Activated CD4-positive, CD25-positive, alpha-beta regulatory T cell treated with anti-CD3 and anti-CD28 coated beads, Interleukin-2, amount 50 U/mL, for 72 hours (primary cell): ENCODE measurements at regions not wholly inside any gene's neighbourhood (a gene's known extent, or its start where the extent isn't known, plus 50 kb on each side); places are given as distances from the start of the nearest gene placed in this dataset.

Experiments used
- DNase-seq: peaks from one replicate; pipeline ENCODE4 v3.0.0; 2021

DNA sequence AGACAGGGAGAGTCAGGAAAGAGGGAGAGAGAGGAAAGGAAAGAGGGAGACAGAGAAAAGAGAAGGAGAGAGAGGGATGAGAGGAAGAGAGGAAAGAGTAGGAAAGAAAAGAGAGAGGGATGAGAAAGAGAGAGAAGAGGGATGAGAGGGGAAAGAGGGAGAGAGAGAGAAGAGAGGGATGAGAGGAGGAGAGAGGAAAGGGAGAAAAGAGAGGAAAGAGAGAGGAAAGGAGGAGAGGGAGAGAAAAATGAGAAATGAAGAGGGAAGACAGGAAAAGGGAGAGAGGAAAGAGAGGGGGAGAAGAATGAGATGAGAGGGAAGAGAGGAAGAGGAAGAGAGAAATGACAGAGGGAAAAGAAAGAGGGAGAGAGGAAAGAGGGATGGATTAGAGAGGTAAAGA is 207.0 kb upstream of the SKOR2 start:
- DNase-seq = no peak

DNA sequence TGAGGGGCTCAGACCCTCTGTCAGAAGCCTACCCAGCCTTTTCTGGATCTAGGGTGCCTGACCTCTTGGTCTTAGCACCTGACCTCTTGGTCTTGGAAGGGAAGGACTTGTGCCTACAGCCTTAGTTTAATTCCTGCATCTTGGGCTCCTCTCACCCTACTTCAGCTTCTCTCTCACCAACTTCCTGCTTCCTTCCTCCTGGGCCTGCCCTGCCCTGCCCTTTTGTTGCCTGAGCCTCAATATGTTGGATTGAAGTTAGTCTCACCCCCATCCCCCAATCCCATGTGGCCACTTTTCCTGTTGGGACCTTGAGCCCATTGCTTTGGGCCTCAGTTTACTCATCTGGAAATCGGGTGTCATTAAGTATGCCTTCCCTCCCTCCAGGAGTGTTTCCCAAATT is 206.2 kb upstream of the SKOR2 start:
- no peak for DNase-seq

GRCh38 chr18:47453038-47453437 is 201.6 kb upstream of the SKOR2 start:
- DNase-seq = no peak

- DNase-seq = no peak
Observed at GRCh38 chr18:47448956-47449355, 197.5 kb upstream of the SKOR2 start.

GRCh38 chr18:47441914-47442313 is 190.5 kb upstream of the SKOR2 start:
- no peak for DNase-seq

GRCh38 chr18:47438001-47438400 is 186.5 kb upstream of the SKOR2 start:
- no peak for DNase-seq

GRCh38 chr18:47436871-47437270 is 185.4 kb upstream of the SKOR2 start:
- no peak for DNase-seq

- no peak for DNase-seq
Observed at GRCh38 chr18:47434214-47434746, 182.8 kb upstream of the SKOR2 start.

DNA sequence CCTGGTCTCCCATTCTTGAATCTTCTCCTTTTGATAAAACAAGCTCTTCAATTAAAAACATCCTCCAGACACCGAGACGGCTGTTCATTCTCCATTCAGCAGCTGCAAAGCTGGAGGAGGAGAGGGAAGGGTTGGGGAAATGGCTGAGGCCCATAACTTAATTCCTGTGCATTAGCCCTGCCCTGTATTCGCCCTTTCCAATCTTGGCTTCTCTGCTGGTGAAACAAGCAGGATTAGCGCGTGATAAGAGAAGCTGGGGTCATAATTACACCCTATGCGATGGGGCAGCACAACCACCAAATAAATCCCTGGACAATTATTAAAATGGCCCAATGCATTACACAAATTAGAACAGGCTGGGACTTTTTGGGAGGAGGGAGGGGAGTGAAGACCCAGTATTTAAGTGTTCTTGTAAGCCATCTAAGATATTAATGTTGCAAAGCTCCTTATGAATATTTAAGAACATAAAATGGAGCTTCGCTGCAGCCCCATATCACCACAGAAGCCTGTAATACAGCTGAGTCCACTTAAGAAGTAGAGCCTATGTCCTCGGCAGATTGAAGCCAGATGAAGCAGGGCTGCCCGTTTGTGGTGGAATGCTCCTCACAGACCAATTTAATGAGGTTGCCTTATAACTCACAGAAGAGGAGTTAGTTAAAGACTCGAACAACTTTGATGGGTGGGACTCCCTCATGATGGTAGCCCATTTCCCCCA is 176.6 kb upstream of the SKOR2 start:
- no peak for DNase-seq

- no peak for DNase-seq
Observed at GRCh38 chr18:47427072-47427471, 175.6 kb upstream of the SKOR2 start.

DNA sequence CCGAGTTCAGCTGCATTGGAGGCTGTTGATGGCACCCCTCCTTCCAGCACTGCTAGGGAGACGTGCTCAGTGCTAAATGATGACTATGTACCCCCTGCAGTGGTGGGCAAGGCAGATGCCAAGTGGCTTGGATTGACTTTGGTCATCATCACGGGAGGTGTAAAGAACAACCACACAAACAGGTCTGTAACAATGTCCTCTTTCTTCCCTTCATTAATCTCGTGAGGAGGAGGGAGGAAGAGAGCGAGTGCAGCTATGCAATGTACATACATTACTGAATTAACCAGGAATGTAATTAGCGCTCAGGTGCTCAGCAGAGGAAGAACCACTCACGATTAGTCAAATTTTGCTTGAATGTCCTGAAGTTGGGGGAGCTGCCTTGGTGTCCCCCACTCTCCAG is 173.9 kb upstream of the SKOR2 start:
- DNase-seq = no peak

DNA sequence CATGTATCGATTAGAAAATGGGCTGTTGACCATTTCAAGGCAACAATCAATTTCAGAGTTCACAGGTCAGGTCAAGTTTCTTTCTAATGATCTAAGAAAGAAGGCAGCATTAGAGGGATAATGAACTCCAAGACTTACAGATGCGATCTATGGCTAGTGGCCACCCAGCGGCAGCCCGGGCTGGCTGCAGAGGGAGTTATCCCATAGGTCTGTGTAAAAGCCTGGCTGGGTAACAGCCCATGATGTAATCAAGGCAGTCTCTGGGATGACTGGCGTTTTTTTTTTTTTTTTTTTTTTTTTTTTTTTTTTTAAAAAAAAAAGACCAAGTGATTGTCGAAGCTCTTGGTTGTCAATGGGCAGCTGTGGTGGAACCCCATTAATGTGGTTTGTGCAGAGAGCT is 171.1 kb upstream of the SKOR2 start:
- no peak for DNase-seq

DNA sequence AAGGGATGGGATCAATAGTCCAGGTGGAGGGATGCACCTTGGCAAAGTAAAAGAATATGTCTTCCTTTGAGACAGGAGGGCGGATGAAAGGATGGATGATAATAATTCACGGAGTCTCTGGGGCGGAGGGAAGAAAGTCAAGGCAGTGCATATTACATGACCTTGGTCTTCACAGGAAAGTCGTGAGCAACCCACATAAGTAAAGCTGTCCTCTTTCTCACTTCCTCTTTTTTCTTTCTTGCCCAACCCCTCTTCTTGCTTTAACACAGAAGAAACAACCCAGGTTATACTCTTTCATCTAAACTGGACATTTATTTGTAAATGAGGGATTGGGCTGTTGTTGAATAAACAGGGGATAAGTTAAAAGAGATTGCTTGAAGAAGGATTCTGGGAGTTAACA is 168.7 kb upstream of the SKOR2 start:
- DNase-seq = no peak

GRCh38 chr18:47418746-47419145 is 167.3 kb upstream of the SKOR2 start:
- DNase-seq = no peak

DNA sequence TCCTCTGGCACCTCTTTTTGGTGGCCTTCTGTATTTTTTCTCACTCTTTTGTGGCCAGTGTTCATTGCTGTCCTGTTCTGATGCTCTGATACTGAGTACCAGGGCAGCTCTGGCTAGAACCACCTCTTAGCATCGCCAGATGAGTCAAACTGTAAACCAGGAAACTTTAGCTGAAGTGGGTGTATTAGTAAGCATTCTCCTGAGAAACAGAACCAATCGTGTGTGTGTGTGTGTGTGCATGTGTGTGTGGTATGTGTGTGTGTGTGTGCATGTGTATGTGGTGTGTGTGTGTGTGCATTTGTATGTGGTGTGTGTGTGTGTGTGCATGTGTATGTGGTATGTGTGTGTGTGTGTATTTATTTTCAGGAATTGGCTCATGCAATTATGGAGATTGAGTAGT is 166.3 kb upstream of the SKOR2 start:
- DNase-seq = no peak

- no peak for DNase-seq
Observed at GRCh38 chr18:47415881-47416280, 164.4 kb upstream of the SKOR2 start.

DNA sequence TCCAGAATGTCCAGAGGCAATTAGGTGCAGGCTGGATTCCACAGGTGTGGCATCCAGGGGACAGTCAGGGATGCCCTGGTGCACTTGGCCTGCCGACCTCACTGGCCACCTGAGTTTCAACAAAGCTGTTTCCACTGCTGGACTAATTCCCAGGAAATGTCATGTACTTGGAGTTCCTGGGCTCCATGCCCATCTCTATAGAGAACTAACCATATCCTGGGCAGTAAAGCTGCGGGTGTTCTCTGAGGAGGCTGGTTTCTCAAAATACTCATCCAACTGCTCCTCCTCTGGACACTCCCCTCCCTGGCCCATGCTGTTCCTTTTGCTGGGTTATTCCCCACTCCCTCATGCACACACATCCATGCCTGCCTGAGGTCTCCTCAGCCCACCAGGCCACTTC is 161.9 kb upstream of the SKOR2 start:
- no peak for DNase-seq

GRCh38 chr18:47412924-47413323 is 161.5 kb upstream of the SKOR2 start:
- DNase-seq = no peak

DNA sequence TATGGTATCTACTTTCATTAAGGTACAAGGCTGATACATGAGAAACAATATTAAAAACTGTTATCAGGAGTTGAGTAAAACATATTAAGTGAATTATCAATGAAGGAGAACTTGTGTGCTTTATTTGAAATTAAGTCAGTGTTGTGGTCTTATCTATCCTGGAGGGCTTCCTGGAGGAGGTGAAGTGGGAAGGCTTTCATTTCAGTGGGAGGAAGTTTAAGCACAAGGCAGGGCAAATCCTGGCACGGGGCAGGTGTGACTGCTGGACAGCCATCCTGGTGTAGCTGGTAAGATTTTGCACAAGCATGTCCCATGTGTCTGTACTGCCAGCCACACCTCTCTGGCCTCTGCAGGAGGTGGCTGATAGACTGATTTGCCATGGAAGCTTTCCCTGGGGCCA is 159.7 kb upstream of the SKOR2 start:
- DNase-seq = no peak

GRCh38 chr18:47410139-47410538 is 158.7 kb upstream of the SKOR2 start:
- DNase-seq = no peak

- no peak for DNase-seq
Observed at GRCh38 chr18:47409519-47409918, 158.1 kb upstream of the SKOR2 start.

- no peak for DNase-seq
Observed at GRCh38 chr18:47407736-47408135, 156.3 kb upstream of the SKOR2 start.

DNA sequence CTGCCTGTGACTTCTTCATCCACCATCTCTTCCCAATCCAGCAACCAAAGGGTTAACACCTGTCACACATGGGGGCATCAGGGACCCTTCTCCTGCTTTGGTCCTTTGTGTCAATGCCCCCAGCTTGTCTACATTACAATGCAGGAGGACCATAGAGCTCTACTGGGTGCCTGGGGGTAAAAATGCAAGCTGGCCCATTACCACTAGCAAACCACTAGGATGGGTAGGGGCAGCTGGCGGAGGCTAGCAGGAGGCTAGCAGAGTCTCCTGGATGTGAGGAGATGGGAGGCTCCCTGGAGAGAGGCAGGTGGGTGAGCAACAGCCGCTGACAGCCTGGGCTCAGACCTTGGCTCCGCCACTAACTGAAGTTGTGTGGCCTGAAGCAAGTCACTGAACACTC is 153.4 kb upstream of the SKOR2 start:
- DNase-seq = no peak

GRCh38 chr18:47403949-47404348 is 152.5 kb upstream of the SKOR2 start:
- DNase-seq = no peak

GRCh38 chr18:47403317-47403716 is 151.9 kb upstream of the SKOR2 start:
- DNase-seq = no peak
